Endothelial cell of umbilical vein (primary cell): ENCODE measurements at regions not wholly inside any gene's neighbourhood (a gene's known extent, or its start where the extent isn't known, plus 50 kb on each side); places are given as distances from the start of the nearest gene placed in this dataset.

Experiments
- BruUV-seq: library from RNA; stranded (reverse); fragments of 400-500 nt; replicated peaks from 2 replicates; lab custom pipeline; 2021; lab: Mats Ljungman, UMichigan
- CTCF ChIA-PET: fragments of 300-600, 350-600 bp; sonication (Branson Sonifier 250); formaldehyde crosslinking; loops from one replicate; lab custom pipeline; 2021; ENCODE audit warnings: antibody characterized with exemption, inconsistent platforms; lab: Charles Lee
- POLR2A ChIA-PET: fragments of 300-600, 350-600 bp; sonication (Branson Sonifier 250); formaldehyde crosslinking; loops from one replicate; lab custom pipeline; 2021; ENCODE audit warnings: antibody characterized with exemption, inconsistent platforms; lab: Charles Lee
- DNase-seq: peaks from one replicate; pipeline ENCODE4 v3.0.0-alpha.2; 2011; ENCODE audit warnings: low read depth, low spot score
- FAIRE-seq: peaks from 2 replicates; lab custom pipeline; 2011; peaks lifted over from hg19 to GRCh38; lab: Jason Lieb, UNC
- H2AFZ ChIP-seq: 2 replicates; pipeline ENCODE4 v1.6.0; 2012; ENCODE audit warnings: low read depth, low read length, control low read depth, inconsistent platforms
- H3K27ac ChIP-seq: 2 replicates; pipeline ENCODE4 v1.5.1; 2011; ENCODE audit warnings: low read depth, mild to moderate bottlenecking, control low read depth, low read length, moderate library complexity; ENCODE audit not compliant: insufficient read depth
- H3K27me3 ChIP-seq, 2 experiments: 2 replicates each; pipeline versions ENCODE4 v1.6.0 to v1.6.1; 2011; ENCODE audit warnings: low read length in 2 of 2, mixed read lengths in 1 of 2; ENCODE audit not compliant: control insufficient read depth in 2 of 2, insufficient read depth in 2 of 2
- H3K36me3 ChIP-seq, 2 experiments: 2 replicates in 1 of 2; 3 replicates in 1 of 2; pipeline ENCODE4 v1.5.1; 2011; ENCODE audit warnings: low read length in 2 of 2, mild to moderate bottlenecking in 1 of 2, moderate library complexity in 1 of 2; ENCODE audit not compliant: control insufficient read depth in 2 of 2, insufficient read depth in 2 of 2; ENCODE audit errors: extremely low read depth in 1 of 2
- H3K4me1 ChIP-seq: 3 replicates; pipeline ENCODE4 v1.5.1; 2011; ENCODE audit warnings: mild to moderate bottlenecking, low read length; ENCODE audit not compliant: control insufficient read depth, insufficient read depth; ENCODE audit errors: extremely low read depth
- H3K4me2 ChIP-seq: 2 replicates; pipeline ENCODE4 v1.6.1; 2011; ENCODE audit warnings: low read length, control low read depth, mixed read lengths; ENCODE audit not compliant: insufficient read depth
- H3K4me3 ChIP-seq, 3 experiments: fragments of 200-600 bp in 1 of 3; sonication (generic), shearing (Covaris generic) in 1 of 3; replicated peaks in 1 of 3; 2 replicates each; pipeline ENCODE4 v1.5.1; 2011 to 2016; ENCODE audit warnings: control low read depth in 3 of 3, low read length in 3 of 3, mild to moderate bottlenecking in 2 of 3, inconsistent platforms in 1 of 3, low read depth in 1 of 3, moderate library complexity in 1 of 3; ENCODE audit not compliant: insufficient read depth in 1 of 3
- H3K79me2 ChIP-seq: 2 replicates; pipeline ENCODE4 v1.6.0; 2012; ENCODE audit warnings: low read length, inconsistent platforms; ENCODE audit not compliant: control insufficient read depth, insufficient read depth
- H3K9ac ChIP-seq: replicated peaks from 2 replicates; pipeline ENCODE3; 2011; ENCODE audit warnings: low read length, control low read depth; ENCODE audit not compliant: insufficient read depth; ENCODE audit errors: extremely low read depth
- H3K9me1 ChIP-seq: replicated peaks from 3 replicates; pipeline ENCODE4 v1.6.0; 2011; ENCODE audit warnings: mild to moderate bottlenecking, low read length; ENCODE audit not compliant: control insufficient read depth, insufficient read depth; ENCODE audit errors: extremely low read depth
- H3K9me3 ChIP-seq: replicated peaks from 2 replicates; pipeline ENCODE4 v1.5.1; 2012; ENCODE audit warnings: low read length, inconsistent platforms; ENCODE audit not compliant: control insufficient read depth, insufficient read depth
- H4K20me1 ChIP-seq: replicated peaks from 2 replicates; pipeline ENCODE3; 2011; ENCODE audit warnings: mild to moderate bottlenecking, low read length; ENCODE audit not compliant: control insufficient read depth, insufficient read depth; ENCODE audit errors: extremely low read depth
- CTCF ChIP-seq, 2 donors: IDR thresholded peaks; 1 replicate in 1 of 2; 2 replicates in 1 of 2; pipeline ENCODE4 v1.5.1; 2011; ENCODE audit warnings: low read length in 2 of 2, mild to moderate bottlenecking in 2 of 2, moderate library complexity in 2 of 2, control low read depth in 1 of 2, inconsistent platforms in 1 of 2, low read depth in 1 of 2; ENCODE audit not compliant: insufficient read depth in 1 of 2; ENCODE audit errors: extremely low read depth in 1 of 2
- EZH2 ChIP-seq: IDR thresholded peaks from 2 replicates; pipeline ENCODE4 v1.6.1; 2012; ENCODE audit warnings: borderline replicate concordance, low read depth, mild to moderate bottlenecking, moderate library complexity, low read length, inconsistent platforms; ENCODE audit not compliant: severe bottlenecking
- FOS ChIP-seq: IDR thresholded peaks from 2 replicates; pipeline ENCODE4 v1.6.1; 2011; ENCODE audit warnings: mild to moderate bottlenecking, low read length, moderate library complexity, borderline replicate concordance; ENCODE audit not compliant: insufficient read depth
- GATA2 ChIP-seq: IDR thresholded peaks from 2 replicates; pipeline ENCODE4 v1.7.0; 2011; ENCODE audit warnings: low read depth, mild to moderate bottlenecking, moderate library complexity, mixed read lengths, low read length; ENCODE audit not compliant: insufficient read length, insufficient read depth
- JUN ChIP-seq: IDR thresholded peaks from 2 replicates; pipeline ENCODE4 v1.6.1; 2011; ENCODE audit warnings: borderline replicate concordance, low read depth; ENCODE audit not compliant: insufficient read length, insufficient read depth
- MAX ChIP-seq: IDR thresholded peaks from 2 replicates; pipeline ENCODE4 v1.6.1; 2011; ENCODE audit not compliant: insufficient read depth, insufficient read length
- MYC ChIP-seq: IDR thresholded peaks from one replicate; pipeline ENCODE4 v1.6.1; 2011; ENCODE audit warnings: mild to moderate bottlenecking, low read depth, low read length
- POLR2A ChIP-seq: IDR thresholded peaks from 2 replicates; pipeline ENCODE4 v1.6.1; 2012; ENCODE audit warnings: low read depth, mild to moderate bottlenecking, control low read depth, low read length
- POLR2AphosphoS5 ChIP-seq: IDR thresholded peaks from 2 replicates; pipeline ENCODE4 v1.6.1; 2012; ENCODE audit warnings: low read depth, mild to moderate bottlenecking, control low read depth, low read length, moderate library complexity; ENCODE audit not compliant: insufficient read depth
- dilution Hi-C: fragments of 300-500 bp; cut with MboI; formaldehyde crosslinking; loops from one replicate; pipeline ENCODE4 v1.15.0; 2019; ENCODE audit warnings: low sequenced_read_pairs; ENCODE audit not compliant: extremely low pct_ligation_motif_present
- intact Hi-C: fragments of 100-400 bp; cut with micrococcal nuclease; formaldehyde crosslinking; loops from one replicate; pipeline ENCODE4 v1.10.0; 2022

- Histone ChIP-seq H3K36me3 (no peaks in the 10 kb centered on the region), H3K9me1 (no peaks in the 10 kb centered on the region), H3K27ac (no peak overlapping the region), H3K9ac (no peak overlapping the region), H3K27me3 (no peaks in the 10 kb centered on the region), H3K4me1 (no peaks in the 10 kb centered on the region), H4K20me1 (no peaks in the 10 kb centered on the region), H3K4me3 (no peak overlapping the region), H2AFZ (no peak overlapping the region), H3K4me2 (no peak overlapping the region), H3K79me2 (no peaks in the 10 kb centered on the region), H3K9me3 (no peaks in the 10 kb centered on the region)
- TF ChIP-seq FOS (no peak), POLR2A (no peak), EZH2 (no peak), POLR2AphosphoS5 (no peak), JUN (no peak), CTCF (IDR thresholded peaks at IDR 0.05; ENCODE audit: extremely low read depth in 1 of 2, insufficient read depth in 1 of 2, low read depth in 1 of 2, low read length in 2 of 2) (no peak), GATA2 (no peak), MAX (no peak), MYC (no peak)
- dilution Hi-C loops (no loop called here), intact Hi-C loops (no loop called here)
- DNase-seq, result no peak
- POLR2A ChIA-PET, result no interaction called here
- FAIRE-seq, result no peak
- BruUV-seq, result no TSS peak
- CTCF ChIA-PET, result no interaction called here
Observed at GRCh38 chr1:230572121-230573105, 69.9 kb upstream of the COG2 start.
